Body of pancreas (tissue), 4 donors: ENCODE measurements at regions not wholly inside any gene's neighbourhood (a gene's known extent, or its start where the extent isn't known, plus 50 kb on each side); places are given as distances from the start of the nearest gene placed in this dataset.

Experiments
- POLR2A ChIP-seq, 3 donors: fragments of 450-650 bp; IDR thresholded peaks; one replicate each; pipeline ENCODE4 v1.6.1; 2016; ENCODE audit warnings: antibody characterized with exemption in 3 of 3, mild to moderate bottlenecking in 2 of 3
- TF ChIP-seq, protein P1 (sequence below), 7 experiments: fragments of 450-650 bp in 4 of 7; fragments of 200-600 bp in 3 of 7; sonication (generic) in 3 of 7; IDR thresholded peaks; one replicate each; pipeline ENCODE4 v1.5.1; 2016 to 2019; ENCODE audit warnings: antibody characterized with exemption in 7 of 7

DNA sequence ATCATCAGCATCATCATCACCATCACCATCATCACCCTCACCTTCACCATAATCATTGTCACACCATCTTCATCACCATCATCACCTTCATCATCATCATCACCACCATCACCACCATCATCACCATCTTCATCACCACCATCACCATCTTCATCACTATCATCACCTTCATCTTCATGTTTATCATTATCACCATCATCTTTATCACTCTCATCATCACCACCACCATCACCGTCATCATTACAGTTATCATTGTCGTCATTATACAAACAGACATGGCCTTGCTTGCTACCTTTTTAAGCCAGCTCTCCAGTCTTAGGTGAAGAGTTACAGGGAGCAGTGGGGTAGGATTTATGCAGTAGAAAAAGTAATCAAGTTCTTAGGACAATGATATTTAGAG, 114.9 kb downstream of the IRF8 start:
- TF ChIP-seq, protein P1, sequence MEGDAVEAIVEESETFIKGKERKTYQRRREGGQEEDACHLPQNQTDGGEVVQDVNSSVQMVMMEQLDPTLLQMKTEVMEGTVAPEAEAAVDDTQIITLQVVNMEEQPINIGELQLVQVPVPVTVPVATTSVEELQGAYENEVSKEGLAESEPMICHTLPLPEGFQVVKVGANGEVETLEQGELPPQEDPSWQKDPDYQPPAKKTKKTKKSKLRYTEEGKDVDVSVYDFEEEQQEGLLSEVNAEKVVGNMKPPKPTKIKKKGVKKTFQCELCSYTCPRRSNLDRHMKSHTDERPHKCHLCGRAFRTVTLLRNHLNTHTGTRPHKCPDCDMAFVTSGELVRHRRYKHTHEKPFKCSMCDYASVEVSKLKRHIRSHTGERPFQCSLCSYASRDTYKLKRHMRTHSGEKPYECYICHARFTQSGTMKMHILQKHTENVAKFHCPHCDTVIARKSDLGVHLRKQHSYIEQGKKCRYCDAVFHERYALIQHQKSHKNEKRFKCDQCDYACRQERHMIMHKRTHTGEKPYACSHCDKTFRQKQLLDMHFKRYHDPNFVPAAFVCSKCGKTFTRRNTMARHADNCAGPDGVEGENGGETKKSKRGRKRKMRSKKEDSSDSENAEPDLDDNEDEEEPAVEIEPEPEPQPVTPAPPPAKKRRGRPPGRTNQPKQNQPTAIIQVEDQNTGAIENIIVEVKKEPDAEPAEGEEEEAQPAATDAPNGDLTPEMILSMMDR (IDR thresholded peaks at IDR 0.05), result no peak
- no peak for TF ChIP-seq POLR2A (IDR thresholded peaks at IDR 0.05)
